GM19395 (cell line): ENCODE measurements at regions not wholly inside any gene's neighbourhood (a gene's known extent, or its start where the extent isn't known, plus 50 kb on each side); places are given as distances from the start of the nearest gene placed in this dataset.

ENCODE experiments used
- ATAC-seq: cut with Tn5 transposase; IDR thresholded peaks from one replicate; pipeline ENCODE4 v1.9.1; 2021; ENCODE audit warnings: mild to moderate bottlenecking, moderate library complexity; ENCODE audit not compliant: unreplicated experiment

DNA sequence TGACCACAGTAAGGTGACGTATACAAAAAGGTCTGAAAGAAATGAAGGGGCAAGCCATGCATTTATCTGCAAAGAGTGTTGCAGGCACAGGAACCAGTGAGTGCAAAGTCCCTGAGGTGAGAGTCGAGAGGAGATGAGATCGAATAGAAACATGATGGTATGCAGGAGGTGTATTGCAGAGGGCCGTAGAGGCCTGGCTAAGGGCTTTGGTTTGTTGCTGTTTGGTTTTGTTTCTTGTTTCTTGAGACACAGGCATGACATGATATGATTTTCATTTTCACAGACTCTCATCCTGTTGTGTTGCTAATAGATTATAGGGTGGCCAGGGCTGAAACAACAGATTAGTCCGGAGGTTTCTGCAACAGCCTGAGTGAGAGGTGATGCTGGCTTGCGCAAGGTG is 80.4 kb downstream of the HSPH1 start:
- no peak for ATAC-seq

DNA sequence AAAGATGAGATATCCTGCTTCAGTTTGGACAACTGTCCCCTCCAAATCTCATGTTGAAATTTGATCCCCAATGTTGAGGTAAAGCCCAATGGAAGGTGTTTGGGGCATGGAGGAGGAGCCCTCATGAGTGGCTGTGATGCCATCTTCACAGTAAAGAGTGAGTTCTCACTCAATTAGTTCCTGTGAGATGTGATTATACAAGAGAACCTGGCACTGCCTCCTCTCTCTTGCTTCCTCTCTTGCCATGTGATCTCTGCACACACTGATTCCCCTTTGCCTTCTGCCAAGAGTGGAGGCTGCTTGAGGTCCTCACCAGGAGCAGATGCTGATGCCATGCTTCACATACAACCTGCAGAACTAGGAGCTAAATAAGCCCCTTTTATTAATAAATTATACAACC is 86.9 kb downstream of the HSPH1 start:
- ATAC-seq, result peak; percentile 9

DNA sequence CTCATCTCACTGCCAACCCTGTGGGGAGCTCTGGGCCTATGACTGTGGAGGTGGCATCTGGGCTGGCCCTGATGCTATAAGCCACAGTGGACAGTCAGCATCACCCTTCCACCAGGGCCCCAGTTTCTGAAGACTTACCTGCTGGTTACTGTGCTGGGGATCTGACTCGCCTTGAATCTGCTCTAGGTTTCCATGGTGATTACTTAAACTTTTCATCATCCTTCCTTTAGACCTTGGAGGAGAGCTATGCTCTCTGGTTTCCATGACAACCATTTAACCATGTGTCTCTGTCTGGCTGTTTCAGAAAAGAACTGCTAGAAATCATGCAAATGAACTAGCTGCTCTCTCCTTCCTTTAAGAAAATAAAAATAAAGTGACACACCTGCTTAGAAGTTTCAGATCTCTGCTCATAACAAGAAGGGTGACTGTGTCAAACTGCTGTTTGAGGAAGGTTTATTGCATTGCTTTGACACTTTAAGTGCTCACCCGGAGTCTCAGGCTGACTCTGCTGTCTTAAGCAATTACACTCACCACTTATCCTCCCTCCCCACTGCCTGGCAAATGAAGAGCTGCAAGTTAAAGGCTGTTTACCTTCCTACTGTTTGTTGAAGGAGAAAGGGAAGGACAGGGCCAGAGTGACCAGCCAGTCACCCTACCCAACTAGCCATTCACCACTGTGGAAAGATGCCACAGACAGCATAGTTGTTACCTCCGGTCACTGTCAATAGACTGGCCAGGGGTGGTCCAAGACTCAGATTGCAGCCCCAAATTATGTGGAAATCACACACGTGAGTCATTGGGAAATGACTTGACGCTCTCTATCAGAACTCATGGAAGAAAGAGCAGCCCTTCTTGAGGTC is 87.6 kb downstream of the HSPH1 start:
- peak; percentile 97 for ATAC-seq

DNA sequence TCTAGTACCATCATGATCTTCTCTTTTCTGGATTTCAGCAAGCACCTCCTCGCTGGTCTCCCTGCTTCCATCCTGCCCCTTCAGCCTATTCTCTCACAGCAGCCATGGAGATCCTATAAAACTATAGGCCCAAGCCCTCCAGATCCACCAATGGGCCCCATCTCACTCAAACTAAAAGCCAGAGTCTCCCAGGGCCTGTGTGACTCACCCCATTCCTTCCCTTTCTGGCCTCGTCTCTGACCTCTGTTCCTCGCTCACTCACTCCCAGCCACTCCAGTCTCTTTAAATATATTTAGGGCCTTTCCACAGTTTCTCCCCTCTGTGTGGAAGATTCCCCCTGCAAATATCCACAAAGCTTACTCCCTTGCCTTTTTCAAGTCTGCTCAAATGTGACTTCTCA is 89.7 kb downstream of the HSPH1 start:
- no peak for ATAC-seq

DNA sequence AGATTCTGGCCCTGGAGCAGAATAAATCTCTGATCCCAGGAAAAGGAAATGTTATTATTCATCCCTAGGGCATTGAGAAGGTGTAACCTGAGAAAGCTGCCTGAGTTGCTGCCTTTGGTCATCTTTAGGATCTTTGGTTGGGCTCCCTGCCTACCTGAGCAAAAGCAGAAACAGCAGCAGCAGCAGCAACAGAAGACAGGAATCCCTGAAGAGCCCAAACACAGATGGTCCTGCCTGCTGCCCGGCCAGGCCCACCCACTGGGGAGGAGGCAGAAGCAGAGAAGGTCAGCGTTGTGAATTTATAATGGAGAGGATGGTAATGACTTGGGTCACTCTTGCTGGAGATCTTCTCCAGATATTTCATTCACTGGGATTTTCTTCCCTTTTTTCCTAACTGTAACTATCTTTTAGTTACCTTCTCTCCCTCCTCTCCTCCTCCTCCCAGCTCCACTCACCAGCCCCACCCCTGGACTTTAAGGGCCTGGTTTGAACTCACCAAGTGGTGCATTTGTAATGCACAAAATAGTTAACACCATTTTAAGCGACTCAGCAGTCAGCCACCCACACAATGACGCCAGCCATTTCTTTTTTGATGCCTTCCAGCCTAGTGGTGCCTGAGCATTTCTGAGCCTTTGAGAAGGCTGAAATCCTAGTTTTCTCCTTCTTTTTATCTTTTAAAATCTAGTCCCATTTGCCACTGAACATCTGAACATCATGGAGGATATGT is 91.7 kb downstream of the HSPH1 start:
- ATAC-seq, result no peak

DNA sequence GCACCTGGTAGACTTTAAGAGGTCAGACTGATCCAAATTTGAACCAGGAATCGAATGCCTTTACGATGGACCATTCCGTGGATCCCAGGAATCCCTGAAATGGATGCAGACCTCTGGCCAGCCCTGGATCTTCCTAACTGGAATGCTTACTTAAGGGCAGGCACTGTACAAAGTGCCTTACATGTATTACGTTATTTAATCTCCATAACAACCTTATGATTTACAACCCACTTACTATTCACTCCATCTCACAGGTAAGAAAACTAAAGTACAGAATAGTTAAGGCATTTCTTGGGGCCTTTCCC is 93.6 kb downstream of the HSPH1 start:
- no peak for ATAC-seq

DNA sequence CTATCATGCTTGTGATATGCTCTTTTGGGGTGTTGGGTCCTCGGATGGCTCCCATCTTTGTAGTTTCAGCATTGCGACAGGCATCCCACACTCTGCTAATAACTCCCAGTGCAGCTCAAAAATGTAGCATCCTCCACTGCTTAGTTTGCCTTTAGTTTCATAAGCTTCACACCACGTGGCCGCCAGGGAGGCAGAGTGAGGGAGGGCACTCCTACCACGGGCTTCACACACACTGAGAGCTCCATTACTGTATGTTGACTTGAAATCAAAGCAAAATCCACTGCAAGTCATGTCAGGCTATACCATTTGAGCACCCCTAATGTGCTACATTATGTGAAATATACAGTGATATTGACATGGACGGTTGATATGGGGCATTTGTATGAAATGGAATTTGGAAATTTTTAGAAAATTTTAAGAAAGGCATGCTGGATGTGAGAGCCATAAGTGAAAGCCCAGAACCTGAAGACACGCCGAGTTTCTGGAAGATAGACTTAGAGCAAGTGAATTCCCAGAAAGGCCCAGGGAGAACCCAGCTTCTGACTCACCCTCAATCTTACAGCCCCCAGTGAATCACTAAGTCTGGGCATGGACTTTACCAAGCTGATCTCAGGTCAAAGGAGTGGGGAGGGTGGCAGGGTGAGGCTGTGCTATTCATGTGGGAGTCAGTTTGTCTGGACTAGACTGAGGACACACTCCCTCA is 94.1 kb downstream of the HSPH1 start:
- ATAC-seq, result no peak

DNA sequence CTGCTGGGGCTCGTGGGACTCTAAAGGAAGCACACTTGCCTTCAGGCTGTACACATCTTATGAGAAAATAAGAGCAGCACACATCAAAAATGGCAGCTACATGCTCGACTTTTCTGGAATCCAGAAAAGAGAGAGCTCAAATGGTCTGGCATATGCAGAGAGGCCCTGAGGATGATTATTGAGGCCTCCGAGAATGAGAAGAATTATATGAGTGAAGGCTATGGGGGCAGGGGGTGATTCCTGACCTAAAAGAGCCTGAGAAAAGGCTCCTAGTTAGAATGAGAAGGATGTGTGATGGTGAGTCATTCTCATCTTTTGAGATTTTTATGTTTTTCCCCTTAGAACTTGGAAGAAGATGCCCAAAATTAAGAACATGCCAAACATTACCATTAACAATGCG is 97.1 kb downstream of the HSPH1 start:
- ATAC-seq, result no peak

DNA sequence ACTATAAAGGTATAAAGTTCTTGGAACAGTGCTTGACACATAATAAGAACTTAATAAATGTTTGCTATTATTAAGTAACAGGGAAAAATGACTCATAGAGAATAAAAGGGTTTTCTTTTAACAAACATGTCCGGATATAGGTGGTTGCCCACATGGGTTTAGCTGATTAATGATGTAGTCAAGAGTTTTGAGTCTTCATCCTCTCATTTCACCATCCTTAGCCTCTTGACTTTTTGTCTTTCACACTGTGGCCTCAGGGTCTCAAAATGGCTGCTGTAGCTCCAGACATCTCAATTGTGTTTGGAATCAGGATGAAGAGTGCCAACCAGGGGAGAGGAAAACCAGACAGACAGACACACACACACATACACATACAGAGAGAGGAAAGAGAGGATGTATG is 97.9 kb downstream of the HSPH1 start:
- no peak for ATAC-seq

DNA sequence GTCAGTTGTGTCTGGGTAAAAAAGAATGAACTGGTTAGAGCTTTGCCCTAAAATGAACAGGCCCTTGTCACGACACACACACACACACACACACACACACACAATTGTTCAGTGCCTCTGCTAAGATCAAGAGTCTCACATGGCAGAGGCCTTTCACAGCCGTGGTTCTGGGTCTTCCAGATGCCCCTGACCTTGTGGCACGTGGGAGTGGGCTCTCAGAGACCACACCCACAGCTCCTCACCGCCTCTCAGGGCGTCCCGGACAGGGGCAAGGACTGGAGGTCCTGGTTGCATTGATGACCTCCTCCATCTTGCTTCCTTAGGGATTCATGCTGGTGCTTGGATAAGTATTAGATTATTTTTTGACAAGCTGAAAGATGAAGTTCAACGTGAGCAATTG is 101.0 kb downstream of the HSPH1 start:
- ATAC-seq, result no peak

DNA sequence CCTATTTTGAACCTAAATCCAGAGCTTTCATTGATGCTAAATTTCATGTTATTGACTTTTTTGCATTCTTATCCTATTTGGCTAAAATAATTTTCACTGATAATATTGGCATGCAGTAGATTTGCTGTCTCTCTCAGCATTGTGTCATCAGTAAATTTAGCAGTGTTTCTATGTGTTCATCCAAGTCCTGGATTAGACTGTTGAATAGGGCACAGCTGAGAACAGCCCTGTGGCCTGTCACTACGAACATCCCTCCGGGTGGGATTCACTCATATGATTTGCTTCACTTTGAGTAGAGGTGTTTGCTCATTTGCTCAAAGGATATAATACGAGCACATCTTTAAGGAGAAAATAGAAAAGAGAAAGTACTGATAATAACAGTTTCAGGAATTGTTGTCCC is 101.5 kb downstream of the HSPH1 start:
- no peak for ATAC-seq

DNA sequence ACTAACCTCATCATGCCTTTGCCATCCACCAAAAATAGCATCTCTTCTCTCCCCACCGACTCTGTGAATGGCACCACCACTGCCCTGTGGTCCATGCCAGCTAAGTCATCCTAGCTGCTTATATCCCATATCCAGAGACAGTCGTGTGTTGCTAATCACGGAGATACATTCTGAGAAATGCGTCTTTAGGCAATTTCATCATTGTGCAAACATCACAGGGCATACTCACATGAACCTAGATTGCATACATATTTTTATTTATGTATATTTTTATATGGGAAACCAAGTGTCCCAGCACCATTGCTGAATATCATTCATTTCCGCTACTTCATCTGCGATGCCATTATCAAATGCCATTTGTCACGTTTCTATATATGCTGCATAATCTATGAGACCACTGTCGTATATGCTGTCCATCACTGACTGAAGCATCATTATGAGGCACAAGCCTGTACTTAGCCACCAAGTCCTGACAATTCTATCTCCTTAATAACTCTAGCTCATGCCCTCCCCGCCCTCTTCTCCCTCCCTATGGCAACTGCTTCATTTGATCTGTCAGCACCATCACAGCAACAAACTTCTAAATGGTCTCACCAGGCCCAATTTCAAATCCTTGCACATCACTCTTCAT is 104.2 kb downstream of the HSPH1 start:
- no peak for ATAC-seq

DNA sequence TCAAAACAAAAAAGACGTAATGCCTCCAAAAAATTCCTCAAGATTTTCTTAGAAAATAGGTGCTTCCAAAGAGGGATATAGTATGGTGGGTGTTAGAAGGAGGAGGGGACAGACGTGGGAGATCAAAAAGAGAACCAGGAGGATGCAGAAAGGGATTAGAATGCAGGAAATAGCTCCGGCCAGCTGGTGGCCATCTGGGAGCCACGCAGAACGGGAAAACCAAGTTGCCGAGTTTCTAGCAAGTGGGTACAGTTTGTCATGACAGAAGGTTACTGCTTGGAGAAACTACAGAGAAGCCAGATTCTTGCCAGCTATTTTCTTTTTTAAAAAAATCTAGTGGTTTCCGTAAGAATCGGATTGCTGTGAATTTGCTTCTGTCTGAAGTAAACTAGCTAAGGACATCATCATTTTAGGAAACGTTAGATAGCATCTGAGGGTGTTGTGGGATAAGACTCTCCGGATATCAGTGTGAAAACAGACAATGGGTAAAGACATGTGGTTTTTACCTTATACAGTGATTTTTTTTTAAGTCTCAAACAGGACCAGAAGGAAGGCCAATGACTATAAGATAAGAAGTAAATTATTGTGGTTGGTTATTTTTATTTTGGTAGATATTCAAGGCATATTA is 104.9 kb downstream of the HSPH1 start:
- ATAC-seq, result no peak

DNA sequence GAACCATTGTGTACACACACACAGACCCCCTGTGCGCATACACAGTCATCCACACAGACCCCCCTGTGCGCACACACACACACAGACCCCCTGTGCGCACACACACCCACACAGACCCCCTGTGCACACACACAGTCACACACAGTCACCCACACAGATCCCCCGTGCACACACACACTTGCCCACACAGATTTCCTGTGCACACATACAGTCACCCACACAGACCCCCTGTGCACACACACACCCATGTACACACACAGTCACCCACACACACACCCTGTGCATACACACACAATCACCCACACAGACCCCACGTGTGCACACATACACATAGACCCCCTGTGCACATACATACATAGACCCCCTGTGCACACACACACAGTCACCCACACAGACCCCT is 106.1 kb downstream of the HSPH1 start:
- no peak for ATAC-seq

DNA sequence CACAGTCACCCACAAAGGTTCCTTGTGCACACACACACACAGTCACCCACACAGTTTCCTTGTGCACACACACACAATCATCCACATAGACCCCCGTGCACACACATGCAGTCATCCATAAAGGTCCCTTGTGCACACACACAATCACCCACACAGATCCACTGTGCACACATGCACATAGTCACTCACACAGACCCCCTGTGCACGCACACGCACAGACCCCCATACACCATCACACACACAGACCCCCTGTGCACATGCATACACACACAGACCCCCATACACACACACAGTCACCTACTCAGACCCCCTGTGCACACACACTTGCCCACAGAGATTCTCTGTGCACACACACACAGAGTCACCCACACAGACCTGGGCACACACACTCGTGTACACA is 107.1 kb downstream of the HSPH1 start:
- ATAC-seq, result no peak

DNA sequence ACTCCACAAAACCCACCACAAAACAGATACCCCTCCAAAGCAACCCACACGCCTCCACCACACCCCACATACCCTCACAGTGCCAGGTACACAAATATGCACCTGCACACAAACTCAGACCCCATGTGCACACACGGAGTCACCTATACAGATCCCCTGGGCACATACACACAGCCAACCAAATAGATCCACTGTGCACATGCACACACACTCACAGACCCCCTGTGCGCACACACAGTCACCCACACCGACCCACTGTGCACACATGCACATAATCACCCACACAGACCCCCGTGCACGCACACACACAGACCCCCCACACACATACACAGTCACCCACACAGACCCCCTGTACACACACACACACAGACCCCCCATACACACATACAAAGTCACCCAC is 107.8 kb downstream of the HSPH1 start:
- no peak for ATAC-seq

DNA sequence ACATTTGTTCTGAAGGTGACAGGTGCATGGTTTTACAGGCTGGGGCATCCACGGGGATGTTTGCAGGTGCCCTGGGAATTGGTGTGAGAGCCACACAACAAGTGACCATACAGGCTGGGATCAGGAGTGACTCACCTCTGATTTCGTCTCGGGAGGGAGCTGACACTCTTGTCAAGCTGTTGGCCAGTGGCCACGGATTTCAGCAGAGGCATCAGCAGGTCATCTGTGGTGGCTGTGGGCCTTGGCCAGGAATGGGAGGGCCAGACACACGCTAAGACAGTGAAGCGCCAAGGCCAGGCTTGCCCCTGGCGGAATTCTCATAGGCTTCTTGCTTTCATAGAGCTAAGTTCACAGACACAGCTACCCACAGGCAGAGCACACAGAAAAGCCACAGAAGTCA is 108.6 kb downstream of the HSPH1 start:
- ATAC-seq, result no peak

DNA sequence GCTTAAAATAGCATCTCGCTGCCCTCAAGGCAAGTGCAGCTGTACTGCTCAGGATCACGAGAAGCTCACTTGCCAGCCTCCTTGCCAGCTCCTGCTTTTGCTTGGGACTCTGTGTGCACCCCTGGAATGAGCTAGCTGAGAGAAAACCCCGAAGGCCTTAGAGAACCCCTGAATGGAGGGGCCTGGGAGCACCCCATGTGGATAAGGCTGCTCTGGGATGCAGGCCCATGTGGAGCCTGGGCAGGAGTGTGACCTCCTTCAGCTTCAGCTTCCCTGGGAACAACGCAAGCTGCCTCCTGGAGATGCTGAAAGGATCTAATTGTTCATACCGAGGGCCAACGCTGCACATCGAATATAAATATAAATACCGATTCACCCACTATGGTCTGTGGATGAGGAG is 109.2 kb downstream of the HSPH1 start:
- no peak for ATAC-seq

DNA sequence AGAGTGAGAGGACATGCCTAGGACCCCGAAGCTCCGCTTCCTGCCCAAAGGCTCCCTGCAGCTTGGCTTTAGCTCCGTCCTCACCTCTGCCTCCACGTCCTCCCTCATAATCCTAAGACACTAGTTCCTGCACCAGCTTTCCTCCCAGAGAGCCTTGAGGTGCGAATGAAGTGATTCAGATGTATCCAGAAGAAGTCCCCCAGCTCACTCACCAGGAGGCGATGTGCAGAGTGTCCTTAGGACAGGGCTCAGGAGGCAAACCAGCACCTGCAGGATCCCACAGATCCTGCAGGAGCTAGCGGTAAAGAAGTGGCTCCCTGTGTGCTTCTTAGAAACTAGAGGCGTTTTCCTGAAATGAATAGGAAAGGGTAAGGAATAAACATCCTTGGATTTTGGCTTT is 109.7 kb downstream of the HSPH1 start:
- ATAC-seq, result no peak

DNA sequence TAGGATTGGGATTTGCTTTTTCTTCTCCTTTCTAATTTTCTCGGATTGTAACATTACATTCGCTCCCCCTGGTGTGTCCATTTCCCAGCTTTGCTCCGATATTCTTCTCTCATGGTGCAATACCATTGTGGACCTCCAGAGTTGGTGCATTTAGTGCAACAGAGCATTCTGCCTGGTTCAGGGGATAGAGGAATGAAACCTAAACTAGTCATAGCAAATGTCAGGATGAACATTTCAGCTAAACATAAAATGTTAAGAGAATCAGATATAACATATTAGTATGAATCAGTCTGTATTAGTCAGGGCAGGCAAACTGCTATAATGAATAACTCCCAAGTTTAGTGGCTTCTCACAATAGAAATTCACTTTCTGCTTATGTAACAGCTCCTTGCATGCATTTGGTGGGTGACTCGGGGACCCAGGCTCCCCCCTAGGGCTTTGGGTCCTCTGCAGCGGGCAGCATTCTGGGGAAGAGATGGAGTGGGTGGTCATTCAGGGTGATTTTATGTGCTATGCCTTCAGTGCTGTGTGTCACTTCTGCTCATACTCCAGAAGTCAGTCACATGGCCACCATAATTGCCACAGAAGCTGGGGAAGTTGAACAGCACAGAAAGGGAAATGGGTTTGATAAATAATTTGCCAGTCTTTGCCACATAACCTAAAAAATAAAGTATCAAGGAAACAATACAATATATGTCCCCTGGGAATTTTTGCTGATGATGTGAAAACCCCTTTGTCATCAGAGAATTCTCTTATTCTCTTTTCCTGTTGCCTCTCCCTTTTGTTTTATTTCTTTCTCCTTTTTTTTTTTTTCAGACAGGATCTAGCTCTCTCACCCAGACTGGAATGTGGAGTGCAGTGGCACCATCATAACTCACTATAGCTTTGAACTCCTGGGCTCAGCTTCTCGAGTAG is 111.0 kb downstream of the HSPH1 start:
- no peak for ATAC-seq
